ENCODE measurements at regions not wholly inside any gene's neighbourhood (a gene's known extent, or its start where the extent isn't known, plus 50 kb on each side); places are given as distances from the start of the nearest gene placed in this dataset.

DNA sequence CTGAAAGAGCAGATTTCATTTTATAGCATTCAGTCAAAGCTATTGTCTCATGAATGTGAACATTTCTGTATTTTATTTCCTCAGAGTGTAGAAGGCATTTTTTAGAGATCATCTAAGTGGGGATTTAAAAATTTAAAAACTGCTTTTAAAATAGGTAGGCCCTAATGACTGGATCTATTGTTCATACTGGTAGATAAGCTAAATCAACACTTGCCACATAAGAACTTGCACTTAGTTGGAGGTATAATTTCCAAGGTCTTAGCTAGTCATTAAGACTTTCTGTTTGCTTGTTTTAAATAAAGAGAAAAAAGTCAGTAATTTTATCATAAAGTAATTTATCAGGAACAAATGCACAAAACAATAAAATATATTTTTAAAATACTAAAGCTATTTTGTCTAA, 75.2 kb upstream of the LMO3 start:
- TF ChIP-seq, protein P1, sequence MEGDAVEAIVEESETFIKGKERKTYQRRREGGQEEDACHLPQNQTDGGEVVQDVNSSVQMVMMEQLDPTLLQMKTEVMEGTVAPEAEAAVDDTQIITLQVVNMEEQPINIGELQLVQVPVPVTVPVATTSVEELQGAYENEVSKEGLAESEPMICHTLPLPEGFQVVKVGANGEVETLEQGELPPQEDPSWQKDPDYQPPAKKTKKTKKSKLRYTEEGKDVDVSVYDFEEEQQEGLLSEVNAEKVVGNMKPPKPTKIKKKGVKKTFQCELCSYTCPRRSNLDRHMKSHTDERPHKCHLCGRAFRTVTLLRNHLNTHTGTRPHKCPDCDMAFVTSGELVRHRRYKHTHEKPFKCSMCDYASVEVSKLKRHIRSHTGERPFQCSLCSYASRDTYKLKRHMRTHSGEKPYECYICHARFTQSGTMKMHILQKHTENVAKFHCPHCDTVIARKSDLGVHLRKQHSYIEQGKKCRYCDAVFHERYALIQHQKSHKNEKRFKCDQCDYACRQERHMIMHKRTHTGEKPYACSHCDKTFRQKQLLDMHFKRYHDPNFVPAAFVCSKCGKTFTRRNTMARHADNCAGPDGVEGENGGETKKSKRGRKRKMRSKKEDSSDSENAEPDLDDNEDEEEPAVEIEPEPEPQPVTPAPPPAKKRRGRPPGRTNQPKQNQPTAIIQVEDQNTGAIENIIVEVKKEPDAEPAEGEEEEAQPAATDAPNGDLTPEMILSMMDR (IDR thresholded peaks at IDR 0.05): no peak
- TF ChIP-seq POLR2A (IDR thresholded peaks at IDR 0.05): no peak

Measured in uterus (tissue), 2 donors.